ENCODE measurements at regions not wholly inside any gene's neighbourhood (a gene's known extent, or its start where the extent isn't known, plus 50 kb on each side); places are given as distances from the start of the nearest gene placed in this dataset.

DNA sequence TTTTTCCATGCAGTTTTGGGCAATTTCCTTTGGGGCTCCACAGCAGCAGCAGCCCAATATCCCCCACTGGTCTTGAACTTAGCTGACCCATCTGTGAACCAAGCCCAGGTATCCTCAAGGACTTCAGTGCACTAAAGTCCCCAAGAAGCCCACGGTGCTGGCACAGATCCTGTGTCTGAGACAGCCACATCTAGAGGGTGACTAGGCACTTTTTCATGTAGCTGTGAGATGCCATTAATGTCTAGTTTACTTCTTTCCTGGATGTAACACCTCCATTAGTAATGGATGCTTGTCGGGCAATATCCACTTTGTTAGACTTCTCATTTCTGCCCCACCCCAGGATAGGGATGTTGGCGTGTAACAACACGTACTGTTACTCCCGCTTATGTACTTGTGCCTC is 117.9 kb downstream of the GPCPD1 start:
- H3K27ac ChIP-seq (ENCODE audit: low read depth, low read length) = no peak overlapping the region
- WGBS (ENCODE audit: insufficient coverage) = 94% methylated on average over 2 of the region's 5 CpGs
- H3K4me1 ChIP-seq (ENCODE audit: control insufficient read depth, insufficient read depth, low read length) = no peaks in the 10 kb centered on the region
- no peaks in the 10 kb centered on the region for H3K27me3 ChIP-seq (ENCODE audit: control insufficient read depth, insufficient read depth, low read length)
- no peaks in the 10 kb centered on the region for H3K36me3 ChIP-seq (ENCODE audit: control insufficient read depth, insufficient read depth, low read length)
- no peak for DNase-seq (ENCODE audit: low read depth in 4 of 6, low spot score in 6 of 6)
- no peak overlapping the region for H3K4me3 ChIP-seq (ENCODE audit: low read depth, low read length)
- no peaks in the 10 kb centered on the region for H3K9me3 ChIP-seq (ENCODE audit: control insufficient read depth, insufficient read depth, low read length)

DNA sequence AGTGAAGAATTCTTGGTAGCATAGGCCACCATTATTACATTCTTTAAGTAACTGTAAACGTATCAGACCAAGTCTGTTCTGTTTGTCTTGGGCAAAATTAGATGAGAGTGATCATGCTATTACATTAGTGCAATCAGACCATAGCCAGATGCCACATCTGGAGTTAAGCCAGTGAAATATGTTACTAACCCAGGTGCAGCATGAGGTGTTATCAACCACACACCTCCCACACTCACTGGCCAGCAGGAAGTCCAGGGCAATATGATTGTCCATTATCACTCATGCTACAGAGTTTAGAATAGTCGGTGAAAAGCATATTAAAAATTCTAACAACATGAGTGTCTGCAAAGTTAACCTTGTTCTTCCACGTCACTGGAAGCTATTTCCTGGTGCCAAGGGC is 119.4 kb downstream of the GPCPD1 start:
- Histone ChIP-seq H3K9me3 (ENCODE audit: control insufficient read depth, insufficient read depth, low read length) (no peaks in the 10 kb centered on the region), H3K4me1 (ENCODE audit: control insufficient read depth, insufficient read depth, low read length) (no peaks in the 10 kb centered on the region), H3K4me3 (ENCODE audit: low read depth, low read length) (no peak overlapping the region), H3K36me3 (ENCODE audit: control insufficient read depth, insufficient read depth, low read length) (no peaks in the 10 kb centered on the region), H3K27me3 (ENCODE audit: control insufficient read depth, insufficient read depth, low read length) (no peaks in the 10 kb centered on the region), H3K27ac (ENCODE audit: low read depth, low read length) (no peak overlapping the region)
- WGBS (ENCODE audit: insufficient coverage) = no CpG with 5 or more reads among the region's 3 CpGs
- DNase-seq (ENCODE audit: low read depth in 4 of 6, low spot score in 6 of 6) = no peak

GRCh38 chr20:5489601-5490000 is 121.2 kb downstream of the GPCPD1 start:
- Histone ChIP-seq H3K4me3 (ENCODE audit: low read depth, low read length) (no peak overlapping the region), H3K4me1 (ENCODE audit: control insufficient read depth, insufficient read depth, low read length) (peaks cover 10% of the 10 kb centered on the region), H3K36me3 (ENCODE audit: control insufficient read depth, insufficient read depth, low read length) (no peaks in the 10 kb centered on the region), H3K9me3 (ENCODE audit: control insufficient read depth, insufficient read depth, low read length) (no peaks in the 10 kb centered on the region), H3K27me3 (ENCODE audit: control insufficient read depth, insufficient read depth, low read length) (no peaks in the 10 kb centered on the region), H3K27ac (ENCODE audit: low read depth, low read length) (no peak overlapping the region)
- no peak for DNase-seq (ENCODE audit: low read depth in 4 of 6, low spot score in 6 of 6)
- WGBS (ENCODE audit: insufficient coverage) = no CpG with 5 or more reads among the region's 1 CpG

- Histone ChIP-seq H3K27me3 (ENCODE audit: control insufficient read depth, insufficient read depth, low read length) (no peaks in the 10 kb centered on the region), H3K27ac (ENCODE audit: low read depth, low read length) (no peak overlapping the region), H3K9me3 (ENCODE audit: control insufficient read depth, insufficient read depth, low read length) (no peaks in the 10 kb centered on the region), H3K36me3 (ENCODE audit: control insufficient read depth, insufficient read depth, low read length) (no peaks in the 10 kb centered on the region), H3K4me1 (ENCODE audit: control insufficient read depth, insufficient read depth, low read length) (peaks cover 10% of the 10 kb centered on the region), H3K4me3 (ENCODE audit: low read depth, low read length) (no peak overlapping the region)
- 56% methylated on average over 1 of the region's 2 CpGs for WGBS (ENCODE audit: insufficient coverage)
- DNase-seq (ENCODE audit: low read depth in 4 of 6, low spot score in 6 of 6) = peak in 2 of 6 donors; percentile 3 to 12
Measured at GRCh38 chr20:5488823-5489222, 122.0 kb downstream of the GPCPD1 start.

DNA sequence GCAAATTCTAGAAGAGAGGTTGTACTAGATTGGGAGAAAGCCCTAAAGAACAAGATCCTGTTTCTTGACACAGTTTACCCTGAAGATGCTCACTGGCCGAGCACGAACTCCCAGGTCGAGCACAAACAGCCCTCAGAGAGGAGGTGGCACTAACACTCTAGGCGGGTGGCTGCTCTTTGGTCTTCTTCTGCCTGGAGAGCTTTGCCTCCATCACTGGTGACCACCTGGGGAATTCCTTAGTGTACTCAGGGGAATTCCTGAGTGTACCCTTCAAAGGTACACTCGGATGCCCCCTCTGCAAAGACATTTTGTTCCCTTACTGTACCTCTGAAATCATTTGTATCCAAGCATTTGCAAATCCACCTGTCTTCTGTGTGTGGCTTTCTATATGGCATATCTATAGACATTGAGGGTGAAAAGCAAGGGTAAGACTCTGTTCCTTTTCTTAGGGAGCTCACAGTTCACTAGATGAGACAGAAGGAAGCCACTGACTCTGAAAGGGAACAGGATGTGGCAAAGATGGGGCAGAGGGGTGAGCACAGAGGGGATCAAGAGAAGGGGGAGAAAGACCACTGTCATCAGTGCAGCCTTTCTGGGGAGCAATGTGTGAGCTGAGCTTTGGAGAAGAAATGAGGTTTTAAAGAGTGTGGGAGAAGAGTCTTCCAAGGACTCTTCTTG is 124.3 kb downstream of the GPCPD1 start:
- DNase-seq (ENCODE audit: low read depth in 4 of 6, low spot score in 6 of 6) = no peak
- peaks cover 10% of the 10 kb centered on the region for H3K4me1 ChIP-seq (ENCODE audit: control insufficient read depth, insufficient read depth, low read length)
- H3K36me3 ChIP-seq (ENCODE audit: control insufficient read depth, insufficient read depth, low read length) = no peaks in the 10 kb centered on the region
- H3K4me3 ChIP-seq (ENCODE audit: low read depth, low read length) = no peak overlapping the region
- no peak overlapping the region for H3K27ac ChIP-seq (ENCODE audit: low read depth, low read length)
- no peaks in the 10 kb centered on the region for H3K27me3 ChIP-seq (ENCODE audit: control insufficient read depth, insufficient read depth, low read length)
- no peaks in the 10 kb centered on the region for H3K9me3 ChIP-seq (ENCODE audit: control insufficient read depth, insufficient read depth, low read length)
- WGBS (ENCODE audit: insufficient coverage) = 81% methylated on average over 4 of the region's 5 CpGs

GRCh38 chr20:5484926-5485325 is 125.9 kb downstream of the GPCPD1 start:
- no peaks in the 10 kb centered on the region for H3K9me3 ChIP-seq (ENCODE audit: control insufficient read depth, insufficient read depth, low read length)
- DNase-seq (ENCODE audit: low read depth in 4 of 6, low spot score in 6 of 6) = peak in 1 of 6 donors; percentile 78
- H3K27ac ChIP-seq (ENCODE audit: low read depth, low read length) = no peak overlapping the region

DNA sequence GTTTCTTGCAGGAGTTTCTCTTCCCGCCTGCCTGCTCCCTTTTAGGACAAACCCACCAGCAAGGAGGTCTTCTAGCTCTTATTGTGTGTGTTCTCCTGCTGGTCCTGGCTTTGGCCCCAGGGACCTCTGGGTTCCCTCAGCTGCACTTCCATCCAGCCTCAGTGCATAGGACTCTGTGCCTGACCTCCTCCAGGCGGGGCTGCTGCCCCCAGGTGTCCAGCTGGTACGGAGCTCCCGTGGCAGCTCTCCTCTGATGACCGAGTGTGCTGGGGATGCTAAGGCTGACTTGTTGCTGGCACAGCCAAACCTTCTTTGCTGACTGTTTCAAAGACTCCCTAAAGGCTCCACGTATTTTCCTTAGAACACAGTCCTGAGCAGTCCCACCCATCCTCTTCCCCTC is 126.5 kb downstream of the GPCPD1 start:
- 45% methylated on average over 6 of the region's 6 CpGs for WGBS (ENCODE audit: insufficient coverage)

More at GRCh38 chr20:5484926-5485325, 125.9 kb downstream of the GPCPD1 start:
- Histone ChIP-seq H3K4me3 (ENCODE audit: low read depth, low read length) (no peak overlapping the region), H3K4me1 (ENCODE audit: control insufficient read depth, insufficient read depth, low read length) (peaks cover 10% of the 10 kb centered on the region), H3K27me3 (ENCODE audit: control insufficient read depth, insufficient read depth, low read length) (no peaks in the 10 kb centered on the region), H3K36me3 (ENCODE audit: control insufficient read depth, insufficient read depth, low read length) (no peaks in the 10 kb centered on the region)
- WGBS (ENCODE audit: insufficient coverage) = 66% methylated on average over 8 of the region's 8 CpGs

DNA sequence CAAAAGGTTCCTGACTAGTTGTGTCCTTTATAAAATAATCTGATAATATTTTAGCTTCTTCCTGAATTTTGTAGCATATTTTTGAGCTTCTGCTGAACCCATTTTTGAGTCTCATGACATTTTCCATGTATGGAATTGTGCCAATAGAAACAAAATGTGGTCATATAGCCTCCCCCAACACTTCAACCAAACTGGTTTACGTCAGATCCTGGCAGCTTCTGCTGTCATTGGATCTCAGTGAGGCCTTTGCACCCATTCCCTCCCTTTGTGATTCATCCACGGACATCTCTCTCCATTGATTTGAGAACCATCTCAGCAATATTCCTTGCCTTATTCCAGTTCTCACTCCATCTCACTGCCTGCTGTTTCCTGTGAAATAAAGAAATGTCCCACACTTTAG is 128.0 kb downstream of the GPCPD1 start:
- WGBS (ENCODE audit: insufficient coverage) = 89% methylated on average over 1 of the region's 2 CpGs
- Histone ChIP-seq H3K27ac (ENCODE audit: low read depth, low read length) (no peak overlapping the region), H3K4me3 (ENCODE audit: low read depth, low read length) (no peak overlapping the region)

More for the DNA sequence above, 126.5 kb downstream of the GPCPD1 start:
- no peak overlapping the region for H3K27ac ChIP-seq (ENCODE audit: low read depth, low read length)
- no peak for DNase-seq (ENCODE audit: low read depth in 4 of 6, low spot score in 6 of 6)
- no peaks in the 10 kb centered on the region for H3K9me3 ChIP-seq (ENCODE audit: control insufficient read depth, insufficient read depth, low read length)
- no peaks in the 10 kb centered on the region for H3K27me3 ChIP-seq (ENCODE audit: control insufficient read depth, insufficient read depth, low read length)
- H3K4me1 ChIP-seq (ENCODE audit: control insufficient read depth, insufficient read depth, low read length) = peaks cover 10% of the 10 kb centered on the region
- H3K36me3 ChIP-seq (ENCODE audit: control insufficient read depth, insufficient read depth, low read length) = no peaks in the 10 kb centered on the region
- H3K4me3 ChIP-seq (ENCODE audit: low read depth, low read length) = no peak overlapping the region

DNA sequence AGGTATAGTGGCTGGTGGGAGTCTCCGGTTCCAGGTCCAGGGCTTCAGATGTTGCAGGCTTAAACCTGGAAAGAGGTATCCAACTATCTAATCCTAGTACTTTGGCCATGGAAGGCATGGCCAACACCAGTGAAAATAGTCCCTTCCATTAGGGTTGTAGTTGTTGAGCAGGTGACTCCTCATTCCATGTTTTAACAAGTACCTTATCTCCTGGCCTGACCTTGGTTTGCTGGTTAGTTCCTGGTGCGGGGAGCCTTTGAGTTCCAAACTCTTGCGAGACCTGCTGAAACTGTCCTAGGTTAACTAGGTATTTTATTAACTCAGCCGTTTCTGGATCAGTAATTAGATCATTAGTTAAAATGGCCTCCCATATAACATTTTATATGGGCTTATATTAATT is 128.9 kb downstream of the GPCPD1 start:
- Histone ChIP-seq H3K9me3 (ENCODE audit: control insufficient read depth, insufficient read depth, low read length) (no peaks in the 10 kb centered on the region), H3K36me3 (ENCODE audit: control insufficient read depth, insufficient read depth, low read length) (no peaks in the 10 kb centered on the region), H3K27ac (ENCODE audit: low read depth, low read length) (no peak overlapping the region), H3K4me3 (ENCODE audit: low read depth, low read length) (no peak overlapping the region), H3K4me1 (ENCODE audit: control insufficient read depth, insufficient read depth, low read length) (peaks cover 10% of the 10 kb centered on the region), H3K27me3 (ENCODE audit: control insufficient read depth, insufficient read depth, low read length) (no peaks in the 10 kb centered on the region)
- no peak for DNase-seq (ENCODE audit: low read depth in 4 of 6, low spot score in 6 of 6)
- no CpG with 5 or more reads among the region's 4 CpGs for WGBS (ENCODE audit: insufficient coverage)

More for the DNA sequence above, 128.0 kb downstream of the GPCPD1 start:
- H3K36me3 ChIP-seq (ENCODE audit: control insufficient read depth, insufficient read depth, low read length) = no peaks in the 10 kb centered on the region
- no peaks in the 10 kb centered on the region for H3K27me3 ChIP-seq (ENCODE audit: control insufficient read depth, insufficient read depth, low read length)
- DNase-seq (ENCODE audit: low read depth in 4 of 6, low spot score in 6 of 6) = no peak
- peaks cover 10% of the 10 kb centered on the region for H3K4me1 ChIP-seq (ENCODE audit: control insufficient read depth, insufficient read depth, low read length)
- H3K9me3 ChIP-seq (ENCODE audit: control insufficient read depth, insufficient read depth, low read length) = no peaks in the 10 kb centered on the region

DNA sequence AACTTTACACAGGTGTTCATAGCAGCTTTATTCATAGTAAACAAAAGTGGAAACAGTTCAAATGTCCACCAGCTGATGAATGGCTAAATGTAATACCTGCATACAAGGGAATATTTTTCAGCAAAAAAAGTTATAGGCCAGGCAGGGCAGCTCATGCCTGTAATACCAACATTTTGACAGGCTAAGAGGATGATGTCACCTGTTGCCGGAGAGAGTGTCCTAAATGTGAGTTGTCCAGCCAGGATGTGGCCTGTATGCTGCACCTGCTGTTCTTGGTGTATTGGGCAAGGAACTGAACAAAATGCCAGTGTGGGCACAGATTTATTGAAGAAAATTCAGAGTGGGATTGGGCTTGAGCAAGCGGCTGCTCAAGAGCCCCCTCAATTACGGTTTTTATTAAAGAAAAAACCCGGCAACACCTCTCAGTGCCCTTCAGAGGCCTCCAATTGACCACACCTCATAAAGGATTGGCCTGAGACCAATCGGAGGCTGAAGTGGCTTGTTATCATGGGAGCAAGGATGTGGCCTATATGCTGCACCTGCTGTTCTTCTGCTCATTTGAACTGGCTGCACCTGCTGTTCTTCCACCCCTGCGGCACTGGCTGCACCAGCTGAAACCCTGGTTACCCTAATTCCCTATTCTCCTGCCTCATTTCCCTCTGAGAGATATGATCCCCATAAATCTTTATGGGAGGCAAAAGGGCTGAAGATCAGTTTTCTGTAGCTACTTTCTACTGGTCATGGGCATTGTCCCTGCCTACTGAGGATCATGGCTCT is 129.8 kb downstream of the GPCPD1 start:
- peaks cover 10% of the 10 kb centered on the region for H3K4me1 ChIP-seq (ENCODE audit: control insufficient read depth, insufficient read depth, low read length)
- H3K27ac ChIP-seq (ENCODE audit: low read depth, low read length) = no peak overlapping the region
- H3K27me3 ChIP-seq (ENCODE audit: control insufficient read depth, insufficient read depth, low read length) = no peaks in the 10 kb centered on the region
- WGBS (ENCODE audit: insufficient coverage) = 78% methylated on average over 4 of the region's 6 CpGs
- no peak overlapping the region for H3K4me3 ChIP-seq (ENCODE audit: low read depth, low read length)
- DNase-seq (ENCODE audit: low read depth in 4 of 6, low spot score in 6 of 6) = peak in 1 of 6 donors; percentile 5
- no peaks in the 10 kb centered on the region for H3K36me3 ChIP-seq (ENCODE audit: control insufficient read depth, insufficient read depth, low read length)
- H3K9me3 ChIP-seq (ENCODE audit: control insufficient read depth, insufficient read depth, low read length) = no peaks in the 10 kb centered on the region

Measured in spinal cord (tissue), 9 donors.